Liver (tissue), 8 donors: ENCODE measurements at regions not wholly inside any gene's neighbourhood (a gene's known extent, or its start where the extent isn't known, plus 50 kb on each side); places are given as distances from the start of the nearest gene placed in this dataset.

Source experiments
- DNase-seq: peaks from one replicate; pipeline ENCODE4 v3.0.0-alpha.2; 2017; ENCODE audit warnings: low spot score
- H3K27ac ChIP-seq, 2 donors: one replicate each; pipeline ENCODE4 v1.7.0; 2013; ENCODE audit warnings: inconsistent platforms in 2 of 2, low read length in 2 of 2, control low read depth in 1 of 2, low read depth in 1 of 2, mild to moderate bottlenecking in 1 of 2
- H3K27me3 ChIP-seq, 4 donors: one replicate each; pipeline versions ENCODE4 v1.6.1 to v1.7.0; 2013; ENCODE audit warnings: low read length in 3 of 4, inconsistent platforms in 1 of 4, mild to moderate bottlenecking in 1 of 4, moderate library complexity in 1 of 4; ENCODE audit not compliant: control insufficient read depth in 4 of 4, insufficient read depth in 4 of 4
- H3K36me3 ChIP-seq, 4 donors: one replicate each; pipeline versions ENCODE4 v1.6.1 to v1.7.0; 2013; ENCODE audit warnings: low read length in 3 of 4, mild to moderate bottlenecking in 3 of 4, low read depth in 1 of 4, moderate library complexity in 1 of 4; ENCODE audit not compliant: control insufficient read depth in 4 of 4, insufficient read depth in 3 of 4
- H3K4me1 ChIP-seq, 4 donors: one replicate each; pipeline versions ENCODE4 v1.6.1 to v1.7.0; 2013; ENCODE audit warnings: low read length in 3 of 4, mild to moderate bottlenecking in 3 of 4, moderate library complexity in 1 of 4; ENCODE audit not compliant: control insufficient read depth in 4 of 4, insufficient read depth in 4 of 4
- H3K4me3 ChIP-seq, 3 donors: one replicate each; pipeline versions ENCODE4 v1.6.1 to v1.7.0; 2013; ENCODE audit warnings: low read length in 3 of 3, control low read depth in 1 of 3, low read depth in 1 of 3, mild to moderate bottlenecking in 1 of 3
- H3K9ac ChIP-seq, 2 donors: one replicate each; pipeline ENCODE4 v1.7.0; 2013; ENCODE audit warnings: low read length in 2 of 2, mild to moderate bottlenecking in 2 of 2, moderate library complexity in 2 of 2, control low read depth in 1 of 2, low read depth in 1 of 2
- H3K9me3 ChIP-seq, 4 donors: one replicate each; pipeline versions ENCODE4 v1.6.1 to v1.7.0; 2013; ENCODE audit warnings: low read length in 3 of 4; ENCODE audit not compliant: control insufficient read depth in 4 of 4
- EGR1 ChIP-seq, 2 donors: IDR thresholded peaks; 2 replicates each; pipeline ENCODE4 v1.6.1; 2016 to 2018; ENCODE audit warnings: antibody characterized with exemption in 2 of 2, low read depth in 2 of 2
- FOXA2 ChIP-seq: IDR thresholded peaks from 2 replicates; pipeline ENCODE4 v1.6.1; 2016; ENCODE audit warnings: antibody characterized with exemption
- GABPA ChIP-seq, 2 donors: IDR thresholded peaks in 1 of 2; conservative IDR thresholded peaks in 1 of 2; 2 replicates each; pipeline ENCODE4 v1.6.1; 2016; ENCODE audit warnings: antibody characterized with exemption in 2 of 2, mild to moderate bottlenecking in 1 of 2, moderate library complexity in 1 of 2
- NR2F2 ChIP-seq: IDR thresholded peaks from 2 replicates; pipeline ENCODE4 v1.6.1; 2016; ENCODE audit warnings: antibody characterized with exemption
- RXRA ChIP-seq, 2 donors: IDR thresholded peaks; 2 replicates each; pipeline ENCODE4 v1.6.1; 2017 to 2018; ENCODE audit warnings: antibody characterized with exemption in 2 of 2, mild to moderate bottlenecking in 1 of 2
- SP1 ChIP-seq: IDR thresholded peaks from 2 replicates; pipeline ENCODE4 v1.6.1; 2018; ENCODE audit warnings: antibody characterized with exemption, mild to moderate bottlenecking
- YY1 ChIP-seq: IDR thresholded peaks from 2 replicates; pipeline ENCODE4 v1.6.1; 2016; ENCODE audit warnings: antibody characterized with exemption, mild to moderate bottlenecking
- WGBS: extraction: QIAGEN DNeasy Blood & Tissue Kit; methylation state at CpG from one replicate; pipeline ENCODE4 v1.1.7; 2013; 5-methylcytosine and 5-hydroxymethylcytosine counted together
- TF ChIP-seq, protein P1 (sequence below): IDR thresholded peaks from 2 replicates; pipeline ENCODE4 v1.6.1; 2016; ENCODE audit warnings: antibody characterized with exemption
- TF ChIP-seq, protein P2 (sequence below): IDR thresholded peaks from 2 replicates; pipeline ENCODE4 v1.6.1; 2016; ENCODE audit warnings: antibody characterized with exemption
- TF ChIP-seq, protein P3 (sequence below): IDR thresholded peaks from 2 replicates; pipeline ENCODE4 v1.6.1; 2016; ENCODE audit warnings: antibody characterized with exemption, mild to moderate bottlenecking
- TF ChIP-seq, protein P4 (sequence below): fragments of 150-350 bp; IDR thresholded peaks from 2 replicates; pipeline ENCODE4 v1.5.1; 2017; ENCODE audit warnings: improper control_type of control experiment, low read depth, low read length; ENCODE audit not compliant: missing input control
- donor health status: healthy.
- donor health status: healthy.
- donor health status: healthy.
- donor health status: healthy.
- donor health status: healthy.

DNA sequence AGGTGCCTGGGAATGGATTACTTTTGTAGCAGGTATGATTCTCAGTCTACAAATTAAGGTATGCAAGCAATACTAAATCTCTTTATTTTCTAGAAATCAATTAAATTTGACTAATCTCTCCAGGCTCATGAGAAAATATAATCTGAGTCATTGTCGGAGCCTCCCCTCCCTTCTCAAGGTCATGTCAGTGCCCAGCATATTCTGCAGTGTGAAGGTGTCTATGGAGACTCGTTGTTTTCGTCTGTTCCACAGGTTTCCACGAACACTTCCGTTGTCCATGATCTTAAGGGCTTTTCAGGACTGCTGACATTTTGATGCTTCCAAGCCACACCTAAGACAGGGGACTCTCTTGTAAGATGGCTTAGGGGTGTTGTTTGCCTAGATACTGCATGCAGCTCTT lies 56.6 kb upstream of the SCOC start:
- no peak for DNase-seq
- Histone ChIP-seq H3K4me3 (no peak overlapping the region), H3K4me1 (no peaks in the 10 kb centered on the region), H3K9ac (no peak overlapping the region), H3K27ac (no peak overlapping the region), H3K36me3 (no peaks in the 10 kb centered on the region), H3K27me3 (no peaks in the 10 kb centered on the region), H3K9me3 (no peaks in the 10 kb centered on the region)
- TF ChIP-seq EGR1 (IDR thresholded peaks at IDR 0.05; ENCODE audit: low read depth in 2 of 2) (no peak), YY1 (no peak), FOXA2 (no peak), GABPA (IDR thresholded peaks at IDR 0.05 in 1 of 2, conservative IDR thresholded peaks at IDR 0.05 in 1 of 2) (no peak), NR2F2 (no peak)
- TF ChIP-seq, protein P1, sequence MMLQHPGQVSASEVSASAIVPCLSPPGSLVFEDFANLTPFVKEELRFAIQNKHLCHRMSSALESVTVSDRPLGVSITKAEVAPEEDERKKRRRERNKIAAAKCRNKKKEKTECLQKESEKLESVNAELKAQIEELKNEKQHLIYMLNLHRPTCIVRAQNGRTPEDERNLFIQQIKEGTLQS = no peak
- TF ChIP-seq, protein P2, sequence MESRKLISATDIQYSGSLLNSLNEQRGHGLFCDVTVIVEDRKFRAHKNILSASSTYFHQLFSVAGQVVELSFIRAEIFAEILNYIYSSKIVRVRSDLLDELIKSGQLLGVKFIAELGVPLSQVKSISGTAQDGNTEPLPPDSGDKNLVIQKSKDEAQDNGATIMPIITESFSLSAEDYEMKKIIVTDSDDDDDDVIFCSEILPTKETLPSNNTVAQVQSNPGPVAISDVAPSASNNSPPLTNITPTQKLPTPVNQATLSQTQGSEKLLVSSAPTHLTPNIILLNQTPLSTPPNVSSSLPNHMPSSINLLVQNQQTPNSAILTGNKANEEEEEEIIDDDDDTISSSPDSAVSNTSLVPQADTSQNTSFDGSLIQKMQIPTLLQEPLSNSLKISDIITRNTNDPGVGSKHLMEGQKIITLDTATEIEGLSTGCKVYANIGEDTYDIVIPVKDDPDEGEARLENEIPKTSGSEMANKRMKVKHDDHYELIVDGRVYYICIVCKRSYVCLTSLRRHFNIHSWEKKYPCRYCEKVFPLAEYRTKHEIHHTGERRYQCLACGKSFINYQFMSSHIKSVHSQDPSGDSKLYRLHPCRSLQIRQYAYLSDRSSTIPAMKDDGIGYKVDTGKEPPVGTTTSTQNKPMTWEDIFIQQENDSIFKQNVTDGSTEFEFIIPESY = no peak
- TF ChIP-seq, protein P3, sequence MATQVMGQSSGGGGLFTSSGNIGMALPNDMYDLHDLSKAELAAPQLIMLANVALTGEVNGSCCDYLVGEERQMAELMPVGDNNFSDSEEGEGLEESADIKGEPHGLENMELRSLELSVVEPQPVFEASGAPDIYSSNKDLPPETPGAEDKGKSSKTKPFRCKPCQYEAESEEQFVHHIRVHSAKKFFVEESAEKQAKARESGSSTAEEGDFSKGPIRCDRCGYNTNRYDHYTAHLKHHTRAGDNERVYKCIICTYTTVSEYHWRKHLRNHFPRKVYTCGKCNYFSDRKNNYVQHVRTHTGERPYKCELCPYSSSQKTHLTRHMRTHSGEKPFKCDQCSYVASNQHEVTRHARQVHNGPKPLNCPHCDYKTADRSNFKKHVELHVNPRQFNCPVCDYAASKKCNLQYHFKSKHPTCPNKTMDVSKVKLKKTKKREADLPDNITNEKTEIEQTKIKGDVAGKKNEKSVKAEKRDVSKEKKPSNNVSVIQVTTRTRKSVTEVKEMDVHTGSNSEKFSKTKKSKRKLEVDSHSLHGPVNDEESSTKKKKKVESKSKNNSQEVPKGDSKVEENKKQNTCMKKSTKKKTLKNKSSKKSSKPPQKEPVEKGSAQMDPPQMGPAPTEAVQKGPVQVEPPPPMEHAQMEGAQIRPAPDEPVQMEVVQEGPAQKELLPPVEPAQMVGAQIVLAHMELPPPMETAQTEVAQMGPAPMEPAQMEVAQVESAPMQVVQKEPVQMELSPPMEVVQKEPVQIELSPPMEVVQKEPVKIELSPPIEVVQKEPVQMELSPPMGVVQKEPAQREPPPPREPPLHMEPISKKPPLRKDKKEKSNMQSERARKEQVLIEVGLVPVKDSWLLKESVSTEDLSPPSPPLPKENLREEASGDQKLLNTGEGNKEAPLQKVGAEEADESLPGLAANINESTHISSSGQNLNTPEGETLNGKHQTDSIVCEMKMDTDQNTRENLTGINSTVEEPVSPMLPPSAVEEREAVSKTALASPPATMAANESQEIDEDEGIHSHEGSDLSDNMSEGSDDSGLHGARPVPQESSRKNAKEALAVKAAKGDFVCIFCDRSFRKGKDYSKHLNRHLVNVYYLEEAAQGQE = no peak
- WGBS = 95% methylated on average over 5 of the region's 5 CpGs

DNA sequence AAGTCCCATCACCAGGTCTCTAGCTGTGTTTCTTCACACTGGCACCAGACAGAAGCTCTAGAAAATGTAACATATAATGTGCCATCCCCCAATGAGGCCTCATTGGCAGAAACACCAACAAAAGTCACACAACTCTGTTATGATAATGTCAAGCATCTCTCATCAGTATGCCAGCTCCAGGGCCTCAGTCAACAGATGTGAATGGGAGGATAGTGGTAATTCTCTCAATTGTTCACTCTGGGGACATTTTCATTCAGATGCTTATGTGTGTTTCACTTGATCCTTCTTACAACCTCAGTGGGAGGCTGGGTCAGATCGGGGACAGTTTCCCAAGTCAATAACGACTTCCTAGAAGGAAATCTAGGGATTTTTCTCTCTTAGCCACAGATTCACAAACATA lies 57.5 kb upstream of the SCOC start:
- DNase-seq = no peak
- Histone ChIP-seq H3K4me1 (no peaks in the 10 kb centered on the region), H3K9me3 (no peaks in the 10 kb centered on the region), H3K4me3 (no peak overlapping the region), H3K27me3 (no peaks in the 10 kb centered on the region), H3K27ac (no peak overlapping the region), H3K36me3 (no peaks in the 10 kb centered on the region), H3K9ac (no peak overlapping the region)
- TF ChIP-seq, protein P2 = no peak
- no peak for TF ChIP-seq RXRA (IDR thresholded peaks at IDR 0.05)
- WGBS = 82% methylated on average over 2 of the region's 2 CpGs

DNA sequence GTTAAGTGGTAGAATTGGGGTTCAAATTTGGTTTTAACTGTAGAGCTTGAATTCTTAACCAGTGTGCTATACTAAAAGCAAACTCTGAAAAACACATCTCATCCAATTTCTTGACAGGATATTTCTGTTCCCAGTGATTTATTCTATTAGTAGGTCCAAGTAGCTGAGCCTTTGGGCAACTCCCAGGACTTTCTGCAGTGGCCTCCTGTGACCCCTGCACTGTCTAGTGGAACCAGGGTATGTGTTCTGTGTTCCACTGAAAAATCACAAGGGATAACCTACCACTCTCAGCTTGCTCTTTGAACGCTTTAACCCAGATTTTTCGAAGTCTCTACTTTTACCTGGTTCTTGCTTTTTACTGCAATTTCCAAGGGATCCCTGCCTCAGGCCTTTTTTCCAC lies 58.0 kb upstream of the SCOC start:
- H3K27me3 ChIP-seq = no peaks in the 10 kb centered on the region
- no peak overlapping the region for H3K27ac ChIP-seq
- DNase-seq = no peak
- H3K4me3 ChIP-seq = no peak overlapping the region
- no peaks in the 10 kb centered on the region for H3K4me1 ChIP-seq
- no peak overlapping the region for H3K9ac ChIP-seq
- no peaks in the 10 kb centered on the region for H3K9me3 ChIP-seq
- 96% methylated on average over 2 of the region's 2 CpGs for WGBS
- TF ChIP-seq YY1 = no peak
- no peak for TF ChIP-seq SP1
- no peak for TF ChIP-seq NR2F2
- TF ChIP-seq, protein P4, sequence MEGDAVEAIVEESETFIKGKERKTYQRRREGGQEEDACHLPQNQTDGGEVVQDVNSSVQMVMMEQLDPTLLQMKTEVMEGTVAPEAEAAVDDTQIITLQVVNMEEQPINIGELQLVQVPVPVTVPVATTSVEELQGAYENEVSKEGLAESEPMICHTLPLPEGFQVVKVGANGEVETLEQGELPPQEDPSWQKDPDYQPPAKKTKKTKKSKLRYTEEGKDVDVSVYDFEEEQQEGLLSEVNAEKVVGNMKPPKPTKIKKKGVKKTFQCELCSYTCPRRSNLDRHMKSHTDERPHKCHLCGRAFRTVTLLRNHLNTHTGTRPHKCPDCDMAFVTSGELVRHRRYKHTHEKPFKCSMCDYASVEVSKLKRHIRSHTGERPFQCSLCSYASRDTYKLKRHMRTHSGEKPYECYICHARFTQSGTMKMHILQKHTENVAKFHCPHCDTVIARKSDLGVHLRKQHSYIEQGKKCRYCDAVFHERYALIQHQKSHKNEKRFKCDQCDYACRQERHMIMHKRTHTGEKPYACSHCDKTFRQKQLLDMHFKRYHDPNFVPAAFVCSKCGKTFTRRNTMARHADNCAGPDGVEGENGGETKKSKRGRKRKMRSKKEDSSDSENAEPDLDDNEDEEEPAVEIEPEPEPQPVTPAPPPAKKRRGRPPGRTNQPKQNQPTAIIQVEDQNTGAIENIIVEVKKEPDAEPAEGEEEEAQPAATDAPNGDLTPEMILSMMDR = no peak
- no peaks in the 10 kb centered on the region for H3K36me3 ChIP-seq
